HUDEP-2 (cell line): ENCODE measurements at regions not wholly inside any gene's neighbourhood (a gene's known extent, or its start where the extent isn't known, plus 50 kb on each side); places are given as distances from the start of the nearest gene placed in this dataset.

Experiments
- DNase-seq, 76 experiments: peaks; one replicate each; lab custom pipeline; 2025; ENCODE audit not compliant: unreplicated experiment in 76 of 76; lab: John Stamatoyannopoulos, UW

DNA sequence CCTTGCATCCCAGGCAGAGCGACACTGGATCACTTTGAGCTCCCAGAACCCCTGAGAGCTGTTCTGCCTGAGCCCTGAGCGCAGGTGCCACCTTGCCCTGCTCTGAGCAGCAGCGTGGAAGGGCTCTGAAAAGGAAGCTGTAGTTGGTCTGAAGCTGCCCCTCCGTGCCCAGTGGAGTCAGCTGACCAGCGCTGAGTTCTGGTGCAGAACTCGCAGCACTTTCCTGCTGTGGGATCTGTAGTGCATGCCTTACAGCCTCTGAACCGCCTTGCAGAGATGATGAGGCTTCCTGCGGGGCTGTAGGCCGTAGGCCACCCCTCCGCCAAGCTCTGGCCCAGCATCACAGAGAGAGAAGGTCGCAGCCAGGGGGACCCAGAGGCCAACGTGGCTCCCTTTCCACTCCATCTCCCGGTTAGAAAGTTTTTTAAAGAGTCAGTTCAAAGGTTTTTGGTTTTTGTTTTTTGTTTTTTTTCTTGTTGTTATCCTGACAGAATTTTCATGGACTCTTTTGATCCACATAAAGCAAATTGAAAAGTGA, 158.3 kb upstream of the CST7 start:
- no peak for DNase-seq

DNA sequence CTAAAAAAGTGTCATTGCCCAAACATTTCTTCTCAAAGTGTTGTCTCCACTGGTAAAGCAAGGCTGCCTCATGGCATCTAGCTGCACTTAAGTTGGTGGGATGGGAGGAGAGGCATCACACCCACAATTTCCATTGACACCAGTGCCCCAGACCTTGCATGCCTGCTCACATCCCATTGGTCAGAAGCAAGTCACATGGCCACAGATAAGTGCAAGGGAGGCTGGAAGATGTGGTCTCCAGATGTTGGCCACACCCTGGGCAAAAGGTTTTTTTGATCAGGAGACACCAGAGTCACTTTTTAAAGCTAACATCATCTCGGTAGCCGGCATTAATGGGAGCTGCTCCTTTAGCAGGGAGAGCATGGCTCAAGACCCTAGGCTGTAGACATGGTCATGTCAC, 157.1 kb upstream of the CST7 start:
- peak in 1 of 76 experiments; percentile 6 for DNase-seq

DNA sequence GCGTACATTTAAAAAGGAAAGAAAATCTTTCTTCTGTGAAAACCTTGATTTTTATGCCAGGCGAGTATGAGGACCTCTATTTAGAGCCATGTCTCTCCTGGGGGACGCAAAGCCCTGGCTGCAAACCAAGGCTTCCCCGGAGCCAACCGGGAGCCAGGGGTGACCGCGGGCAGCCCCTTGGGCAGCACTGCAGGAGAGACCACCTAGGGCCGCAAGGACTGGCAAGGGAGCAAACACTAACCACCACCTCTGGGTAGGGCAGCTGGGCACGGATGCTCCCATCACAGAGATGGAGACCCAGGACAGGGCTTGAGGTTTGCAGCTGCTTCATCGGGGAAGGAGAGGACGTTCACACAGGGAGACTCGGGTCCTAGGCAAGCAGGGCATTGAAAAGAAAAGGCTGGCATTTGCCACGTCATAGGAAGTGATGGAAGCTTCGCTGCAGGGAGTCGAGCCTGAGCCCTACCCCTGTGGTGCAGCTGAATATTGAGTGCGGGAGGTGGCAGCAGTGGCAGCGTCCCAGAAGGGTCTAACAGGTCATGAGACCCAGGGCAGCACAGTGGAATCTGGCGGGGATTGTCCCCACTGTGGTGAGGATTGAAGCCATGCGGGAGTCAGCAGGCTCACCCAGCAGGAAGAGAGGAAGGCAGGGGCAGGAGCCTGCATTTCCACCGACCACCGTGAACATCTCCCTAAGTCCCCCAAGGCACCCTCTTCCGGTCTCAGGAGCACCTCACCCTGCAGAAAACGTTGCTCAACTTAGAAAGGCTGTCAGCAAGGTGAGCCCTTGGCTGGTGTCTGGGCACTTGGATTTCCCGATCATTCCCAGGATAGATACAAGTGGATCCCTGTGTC, 156.2 kb upstream of the CST7 start:
- no peak for DNase-seq

DNA sequence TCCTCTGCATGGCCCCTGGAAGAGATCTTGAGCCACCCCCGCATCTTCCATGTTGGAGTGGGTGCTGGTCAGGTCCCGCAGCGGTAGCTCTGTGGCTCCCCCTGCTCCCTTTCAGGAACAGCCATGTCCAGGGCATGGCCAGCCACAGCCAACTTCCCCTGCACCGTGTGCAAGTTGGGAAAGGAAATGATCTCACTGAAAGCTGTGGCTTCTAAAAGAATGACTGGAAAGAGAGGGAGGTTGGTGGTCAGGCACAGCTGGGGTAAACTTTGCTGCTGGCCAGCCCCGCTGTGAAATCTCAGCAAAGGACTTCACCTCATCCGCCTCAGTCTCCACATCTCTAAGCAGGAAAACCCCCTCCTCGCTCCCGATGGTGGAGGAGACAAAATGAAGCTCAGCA, 153.6 kb upstream of the CST7 start:
- no peak for DNase-seq

DNA sequence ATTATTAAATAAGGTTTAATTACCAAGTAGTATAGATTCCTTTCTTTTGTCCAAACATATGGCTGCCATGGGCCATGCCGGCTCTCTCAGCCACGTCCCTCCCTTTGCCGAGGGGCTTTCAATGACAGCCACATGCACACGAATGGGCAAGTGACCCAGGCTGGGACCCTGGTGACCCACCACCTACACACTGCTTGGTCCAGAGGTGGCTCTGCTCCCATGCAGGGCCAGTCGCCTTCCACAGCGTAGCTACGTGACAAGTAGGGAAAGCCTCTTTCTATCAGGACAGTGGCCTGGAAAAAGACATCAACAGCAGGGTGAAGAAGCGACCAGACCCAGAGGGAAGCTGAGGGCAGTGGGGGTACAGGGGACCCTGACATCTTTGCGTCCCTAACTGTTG, 152.8 kb upstream of the CST7 start:
- DNase-seq: no peak

DNA sequence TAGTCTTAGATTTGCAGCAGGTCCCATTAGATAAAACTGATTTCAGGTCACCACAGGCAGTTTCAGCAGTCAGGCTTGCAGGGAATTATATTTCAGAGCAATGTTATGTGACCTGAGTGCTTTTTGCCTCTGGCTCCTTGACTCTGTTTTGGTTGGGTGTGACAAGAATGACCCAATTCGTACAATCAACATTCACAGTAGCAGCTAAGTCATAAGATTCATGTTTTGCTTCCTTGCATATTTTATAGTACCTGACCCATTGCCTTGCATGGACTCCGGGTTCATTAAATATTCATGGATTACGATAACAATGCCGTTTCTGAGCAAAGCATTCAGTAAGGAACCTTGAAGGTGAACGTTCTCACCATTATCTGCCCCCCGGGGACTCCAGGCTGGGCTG, 152.0 kb upstream of the CST7 start:
- no peak for DNase-seq

DNA sequence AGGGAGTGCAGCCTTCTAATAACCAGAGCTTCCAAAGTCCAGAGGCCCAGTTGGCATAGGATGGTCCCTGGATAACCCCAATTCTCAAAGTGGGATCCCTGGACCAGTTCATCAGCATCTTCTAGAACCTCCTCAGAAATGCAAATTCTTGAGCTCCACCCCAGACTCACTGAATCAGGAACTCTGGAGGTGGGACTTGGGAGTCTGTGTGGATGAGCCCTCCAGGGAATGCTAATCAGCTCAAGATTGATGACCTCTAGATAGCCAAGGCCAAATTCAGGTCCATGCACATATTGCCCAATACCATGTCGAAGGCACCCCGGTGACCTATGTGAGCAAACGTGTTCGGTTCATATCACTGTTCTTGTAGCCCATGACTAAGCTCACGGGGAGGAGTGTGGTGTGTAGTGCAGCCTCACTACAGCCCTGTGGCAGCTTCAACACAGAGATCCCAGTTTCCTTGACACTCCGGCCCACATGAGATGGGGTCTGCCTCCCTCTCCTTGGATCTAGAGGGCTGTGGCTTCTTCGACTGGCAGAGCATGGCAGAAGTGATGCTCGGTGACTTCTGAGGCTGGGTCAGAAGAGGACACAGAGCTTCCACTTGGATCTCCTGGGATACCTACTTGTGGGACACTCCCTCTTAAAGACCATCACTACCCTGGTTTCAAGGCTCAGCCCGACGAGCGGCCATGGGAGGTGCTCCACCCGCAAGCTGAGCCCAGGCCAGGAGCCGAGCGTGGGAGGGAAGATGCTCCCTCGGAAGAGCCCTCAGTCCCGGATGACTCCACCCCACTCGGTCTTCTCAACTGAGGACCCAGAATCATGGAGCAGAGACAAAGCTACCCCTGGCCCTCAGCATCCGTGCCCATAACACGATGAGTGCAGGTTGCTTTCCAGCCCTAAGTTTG, 151.1 kb upstream of the CST7 start:
- no peak for DNase-seq

DNA sequence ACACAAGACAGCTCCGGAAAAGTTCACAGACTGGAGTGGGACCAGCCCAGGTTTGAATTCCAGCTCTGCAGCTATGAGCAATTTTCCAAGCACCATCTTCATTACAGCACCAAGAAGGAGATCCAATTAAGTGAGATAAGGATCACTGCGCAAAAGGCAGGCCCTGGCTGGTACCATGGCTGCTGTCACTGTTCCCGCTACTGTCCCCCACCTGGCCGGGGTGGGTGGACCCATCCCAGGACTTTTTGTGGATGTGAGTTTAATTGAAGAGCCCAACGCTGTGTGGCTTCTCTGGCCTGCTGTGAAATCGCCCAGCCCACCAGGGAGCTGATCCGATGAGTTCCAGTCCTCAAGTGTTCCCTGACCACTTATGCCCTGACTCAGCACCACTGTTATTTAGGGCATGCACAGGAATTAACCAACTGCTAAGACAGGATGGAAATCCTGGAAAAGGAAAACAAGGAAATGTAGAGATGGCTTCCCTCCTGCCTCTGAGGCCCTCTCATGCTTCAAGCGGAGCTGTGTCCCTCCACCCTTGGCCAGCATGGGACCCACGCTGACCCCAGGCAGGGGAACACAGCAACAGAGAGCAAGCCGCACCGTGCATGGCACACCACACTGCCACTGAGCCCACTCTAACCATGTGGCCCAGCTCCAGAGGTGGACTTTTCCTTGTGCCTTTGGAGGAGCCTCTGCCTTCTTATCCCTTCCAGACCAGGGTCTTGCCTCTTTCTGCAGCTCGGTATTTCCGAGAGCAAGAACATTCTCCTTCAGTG, 150.0 kb upstream of the CST7 start:
- DNase-seq: no peak

DNA sequence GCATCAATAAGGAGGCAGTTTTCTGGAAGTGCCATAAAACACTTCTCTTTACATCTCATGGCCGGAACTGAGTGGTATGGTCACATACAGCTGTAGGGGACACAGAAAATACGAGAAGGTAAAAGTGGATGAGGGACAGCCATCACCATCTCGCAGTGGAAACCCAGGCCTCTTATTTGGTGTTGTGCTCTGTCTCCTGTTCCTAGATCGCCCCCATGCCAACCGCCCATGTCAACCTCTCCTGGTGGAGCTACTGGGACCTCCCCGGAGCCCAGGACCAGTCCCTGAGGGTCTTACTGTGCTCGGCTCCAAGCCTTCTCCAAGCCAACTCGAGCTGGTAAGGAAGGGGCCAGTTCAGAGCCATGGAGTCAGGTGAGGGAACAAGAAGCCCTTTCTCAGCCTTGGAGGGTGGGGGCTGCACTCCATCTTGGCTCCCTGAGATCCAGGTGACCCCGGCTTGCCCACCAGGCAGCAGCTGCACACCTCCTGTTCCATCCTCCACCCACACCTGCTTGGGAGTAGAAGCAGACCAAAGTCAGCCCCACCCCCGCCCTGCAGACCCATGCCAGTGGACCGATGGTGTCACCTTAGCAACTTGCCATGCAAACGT, 149.0 kb upstream of the CST7 start:
- no peak for DNase-seq

DNA sequence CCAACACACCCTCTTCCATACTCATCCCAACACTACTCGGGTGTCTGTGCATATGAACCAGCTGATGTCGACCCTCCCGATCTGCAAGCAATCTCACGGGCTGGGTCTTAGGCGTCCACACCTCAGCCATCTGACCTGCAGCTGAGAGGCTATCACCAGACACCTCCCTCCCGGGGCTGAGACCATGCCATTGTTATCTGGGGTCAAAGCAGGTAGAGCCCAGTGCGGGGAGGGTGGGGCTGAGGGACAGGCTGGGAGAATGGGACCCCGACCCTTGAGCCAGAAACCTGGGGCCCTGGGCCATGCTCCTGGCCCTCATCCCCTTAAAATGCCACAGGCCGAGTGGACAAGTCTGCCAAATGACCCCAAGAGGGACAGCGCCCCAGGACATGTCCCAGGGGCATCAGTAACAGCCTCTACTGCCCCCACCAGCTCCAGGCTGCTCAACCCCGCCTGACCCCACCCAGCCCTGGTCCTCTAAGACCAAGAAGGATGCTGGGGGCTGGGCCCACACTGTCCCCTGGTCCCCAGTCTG, 146.7 kb upstream of the CST7 start:
- no peak for DNase-seq

DNA sequence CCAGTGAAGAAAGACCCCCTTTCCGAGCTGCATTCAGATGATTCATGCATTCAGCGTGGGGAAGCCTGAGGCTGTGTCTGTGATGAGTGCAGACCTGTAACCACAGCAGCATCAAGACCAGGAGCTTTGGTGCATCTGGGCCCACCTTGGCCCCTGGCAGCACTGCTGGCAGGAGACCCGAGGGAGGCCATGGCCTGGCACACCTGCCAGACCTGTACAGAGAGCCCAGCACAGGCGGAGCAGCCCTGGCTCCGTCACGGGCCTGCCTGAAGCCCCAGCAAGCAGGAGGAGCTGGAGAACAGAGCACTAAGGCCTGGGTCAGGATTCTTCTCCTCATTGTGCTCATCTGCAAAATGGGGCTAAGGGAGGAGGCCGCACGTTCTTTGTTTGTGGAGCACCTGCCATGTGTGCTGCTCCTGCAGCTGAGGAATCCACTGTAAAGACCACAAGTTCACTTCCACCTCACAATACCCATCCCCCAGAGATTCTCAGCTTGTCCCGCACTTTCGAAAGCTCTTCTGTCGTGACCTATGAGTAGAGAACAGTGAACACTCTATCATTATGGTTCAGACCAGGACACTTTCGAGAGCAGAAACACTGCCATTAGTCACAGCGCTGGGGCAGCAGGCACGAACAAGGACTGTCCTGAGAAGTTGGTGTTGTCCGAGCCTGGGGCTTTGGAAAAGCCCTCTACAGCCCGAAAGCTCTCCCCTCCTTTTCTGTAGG, 144.4 kb upstream of the CST7 start:
- DNase-seq: no peak

DNA sequence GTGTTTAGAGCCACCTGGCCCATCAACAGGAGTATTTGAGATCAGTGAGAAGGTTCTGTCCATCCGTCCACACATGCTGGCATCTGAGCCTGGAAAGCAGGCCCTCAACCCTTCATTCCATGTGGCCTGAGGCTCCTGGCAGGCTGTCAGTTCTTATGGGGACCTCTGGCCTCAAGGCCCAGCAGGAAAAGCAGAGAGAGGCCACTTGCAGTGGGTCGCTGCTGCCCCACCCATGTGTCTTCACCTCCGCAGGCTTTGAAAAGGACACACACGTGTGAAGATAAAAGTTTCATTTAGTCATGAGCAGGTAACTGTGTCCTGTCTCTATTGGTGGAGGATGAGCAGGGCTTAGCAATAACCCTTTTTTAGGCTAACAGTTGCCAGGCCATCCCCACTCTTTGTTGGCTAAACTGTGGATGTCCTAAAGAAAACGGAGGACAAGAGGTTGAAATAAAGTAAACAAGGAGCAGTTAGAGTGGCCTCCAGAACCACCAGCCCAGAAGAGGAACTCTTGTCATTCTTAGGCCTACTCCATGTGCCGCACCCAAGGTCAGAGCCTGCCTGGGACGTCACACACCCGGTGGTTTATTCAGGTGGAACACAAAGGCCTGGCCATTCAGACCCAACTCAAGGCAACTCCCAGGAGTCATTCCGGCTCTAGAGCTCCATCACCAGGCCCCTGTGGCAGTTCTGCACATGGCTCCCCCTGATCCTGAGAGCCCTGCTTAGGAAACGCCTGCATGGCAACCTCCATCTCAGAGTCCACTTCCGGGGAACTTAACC, 143.4 kb upstream of the CST7 start:
- DNase-seq: no peak

DNA sequence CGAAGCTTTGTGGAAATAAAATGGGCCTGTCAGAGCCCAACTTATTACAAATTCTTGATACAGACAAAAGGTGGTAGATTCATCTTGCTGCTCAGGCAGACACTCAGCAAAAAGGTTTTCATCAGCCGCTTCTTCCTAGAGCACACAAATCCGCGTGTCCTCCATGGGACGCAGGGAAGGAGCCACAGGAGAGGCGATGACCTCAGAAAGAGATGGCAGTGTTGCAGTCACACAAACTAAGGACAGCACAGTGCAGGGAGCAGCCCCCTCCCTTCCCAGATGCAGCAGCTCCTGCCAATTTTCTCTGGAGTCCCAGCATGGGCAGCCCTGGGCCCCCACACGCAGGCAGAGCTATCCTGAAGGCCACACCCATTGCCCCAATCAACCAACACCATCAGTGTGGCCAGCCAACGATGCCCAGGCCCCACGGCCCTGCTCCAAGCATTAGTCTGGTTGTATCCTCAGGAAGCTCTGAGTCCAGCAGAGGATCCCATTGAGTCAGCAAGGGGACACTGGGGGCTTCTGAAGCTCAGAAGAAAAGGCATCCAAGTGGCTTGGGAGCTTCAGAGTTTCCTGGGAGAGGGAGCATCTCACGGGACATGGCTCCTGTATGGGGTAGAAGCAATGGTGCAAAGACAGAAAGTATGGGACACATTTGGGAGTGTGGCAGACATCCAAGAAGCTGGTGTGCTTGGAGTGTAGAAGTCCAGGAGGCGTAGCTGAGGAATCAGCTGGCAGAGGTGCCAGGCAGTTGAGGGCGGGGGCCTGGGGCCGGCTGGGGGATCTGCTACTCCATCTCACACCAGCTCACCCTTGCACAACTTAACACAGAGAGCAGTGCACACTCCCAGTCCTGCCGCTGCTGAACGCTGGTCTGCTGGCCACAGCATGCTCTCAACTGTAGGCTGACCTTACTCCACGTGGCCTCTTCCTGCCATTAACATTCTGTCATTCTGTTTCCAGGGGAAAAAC, 142.1 kb upstream of the CST7 start:
- no peak for DNase-seq

DNA sequence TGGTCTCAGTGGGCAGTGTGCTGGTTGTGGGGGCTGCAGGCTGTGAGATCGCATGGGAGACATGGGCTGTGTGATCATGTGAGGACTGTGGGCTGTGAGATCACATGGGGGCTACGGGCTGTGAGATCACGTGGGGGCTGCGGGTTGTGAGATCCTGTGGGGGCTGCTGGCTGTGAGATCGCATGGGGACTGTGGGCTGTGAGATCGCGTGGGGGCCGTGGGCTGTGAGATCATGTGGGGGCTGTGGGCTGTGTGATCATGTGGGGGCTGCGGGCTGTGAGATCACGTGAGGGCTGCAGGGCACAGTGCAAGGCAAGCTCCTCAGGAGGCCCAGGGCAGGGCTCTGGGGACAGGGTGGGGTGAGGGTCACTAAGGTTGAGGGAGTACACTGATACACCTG, 140.5 kb upstream of the CST7 start:
- no peak for DNase-seq

DNA sequence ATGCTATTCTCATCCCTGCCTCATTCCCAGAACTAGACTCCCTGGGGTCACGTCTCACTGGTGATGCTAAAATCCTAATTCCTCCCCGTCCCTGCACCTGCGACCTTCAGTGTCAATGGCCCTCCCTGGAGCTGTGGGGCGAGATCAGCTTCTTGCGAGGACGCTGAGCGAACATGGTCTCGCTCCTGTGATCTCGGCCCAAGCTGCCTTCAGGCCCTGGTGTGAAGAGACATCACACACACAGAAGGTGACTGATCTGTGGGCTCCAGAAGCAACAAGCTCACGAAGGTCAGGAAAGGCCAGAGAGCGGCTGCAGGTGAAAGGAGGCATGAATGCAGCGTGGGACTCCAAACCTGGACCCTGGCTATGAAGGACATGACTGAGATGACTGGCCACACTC, 139.5 kb upstream of the CST7 start:
- no peak for DNase-seq

DNA sequence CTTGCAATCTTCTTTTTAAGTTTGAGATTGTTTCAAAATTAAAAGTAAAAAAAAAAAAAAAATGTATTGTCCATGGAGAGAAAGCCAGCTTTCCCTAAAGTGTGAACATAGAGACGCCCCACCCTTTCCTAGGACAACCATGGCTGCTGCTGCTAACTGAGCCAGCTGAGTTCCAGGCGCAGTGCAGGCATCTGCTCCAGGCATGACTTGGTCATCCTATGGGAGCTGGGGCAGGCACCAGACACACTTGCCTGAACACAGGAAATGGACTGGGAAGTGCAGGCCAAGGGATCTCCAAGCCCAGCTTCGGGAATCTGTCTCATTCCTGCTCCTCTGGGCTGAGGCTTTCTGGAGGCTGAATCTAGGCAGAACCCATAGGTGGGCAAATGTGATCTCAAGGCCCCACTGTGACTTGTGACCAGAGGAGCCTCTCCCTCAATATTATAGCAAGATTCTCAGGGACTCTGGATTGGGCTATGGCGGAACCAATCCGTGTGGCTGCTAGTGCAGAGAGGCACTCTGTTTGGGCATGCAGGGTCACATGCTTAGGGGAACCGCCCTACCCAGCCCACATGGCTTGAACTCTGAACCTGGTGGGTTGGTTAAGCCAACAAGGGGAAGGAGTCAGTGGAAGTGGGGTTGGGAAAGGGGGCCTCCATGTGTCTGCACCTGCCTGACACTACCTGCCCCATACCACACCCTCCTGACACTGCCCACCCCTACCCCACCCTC, 138.2 kb upstream of the CST7 start:
- no peak for DNase-seq

DNA sequence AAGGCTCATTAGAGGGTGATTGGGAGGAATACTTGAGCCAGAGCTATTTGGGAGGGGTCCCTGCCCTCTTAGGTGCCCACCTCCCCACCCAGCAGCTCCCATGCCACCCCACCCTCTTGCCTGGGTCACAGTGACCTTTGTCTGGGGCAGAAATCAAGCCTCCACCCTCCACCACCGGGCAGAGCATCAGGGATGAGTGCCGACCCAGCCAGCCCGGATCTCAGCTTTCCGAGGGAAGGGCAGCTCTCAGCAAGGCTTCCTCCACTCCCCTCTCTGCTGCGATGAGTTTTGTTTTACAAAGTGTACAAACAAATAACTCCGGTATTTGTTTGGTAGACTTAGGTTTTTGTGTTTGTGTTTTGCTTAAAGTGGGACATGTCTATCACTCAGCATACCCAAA, 136.7 kb upstream of the CST7 start:
- no peak for DNase-seq
